H1 (cell line): ENCODE measurements at regions not wholly inside any gene's neighbourhood (a gene's known extent, or its start where the extent isn't known, plus 50 kb on each side); places are given as distances from the start of the nearest gene placed in this dataset.

ENCODE experiments used
- CTCF ChIA-PET: fragments of 300-600 bp; sonication (Branson Sonifier 250); formaldehyde crosslinking; loops from one replicate; lab custom pipeline; 2021; ENCODE audit not compliant: partially characterized antibody; lab: Charles Lee
- POLR2A ChIA-PET: fragments of 300-600 bp; sonication (Branson Sonifier 250); formaldehyde crosslinking; loops from one replicate; lab custom pipeline; 2021; ENCODE audit warnings: inconsistent platforms; ENCODE audit not compliant: partially characterized antibody; lab: Charles Lee
- DNase-seq, 2 experiments: peaks; one replicate each; pipeline versions ENCODE4 v3.0.0 to v3.0.0-alpha.2; 2010 to 2022; ENCODE audit warnings: low spot score in 2 of 2, low read depth in 1 of 2, mixed read lengths in 1 of 2
- FAIRE-seq: peaks from 2 replicates; lab custom pipeline; 2011; peaks lifted over from hg19 to GRCh38; lab: Jason Lieb, UNC
- H2AFZ ChIP-seq: 2 replicates; pipeline ENCODE4 v1.8.1; 2012; ENCODE audit warnings: low read length, inconsistent platforms
- H2AK5ac ChIP-seq: 2 replicates; pipeline ENCODE4 v1.6.1; 2013; ENCODE audit warnings: low read depth, low read length
- H2BK120ac ChIP-seq: replicated peaks from 2 replicates; pipeline ENCODE3; 2013; ENCODE audit warnings: low read depth, low read length, inconsistent platforms
- H2BK12ac ChIP-seq: 2 replicates; pipeline ENCODE4 v1.6.1; 2013; ENCODE audit warnings: low read depth, low read length
- H2BK15ac ChIP-seq: 2 replicates; pipeline ENCODE4 v1.6.1; 2013; ENCODE audit warnings: low read length
- H2BK20ac ChIP-seq: 2 replicates; pipeline ENCODE4 v1.6.1; 2013; ENCODE audit warnings: low read length
- H2BK5ac ChIP-seq: 2 replicates; pipeline ENCODE4 v1.6.1; 2013; ENCODE audit warnings: low read depth, low read length
- H3K14ac ChIP-seq: 2 replicates; pipeline ENCODE4 v1.6.1; 2013; ENCODE audit warnings: inconsistent platforms; ENCODE audit not compliant: insufficient read length
- H3K18ac ChIP-seq: 2 replicates; pipeline ENCODE4 v1.6.1; 2013; ENCODE audit warnings: low read length; ENCODE audit errors: extremely low read depth
- H3K23ac ChIP-seq: 2 replicates; pipeline ENCODE4 v1.6.1; 2013; ENCODE audit warnings: inconsistent platforms; ENCODE audit not compliant: insufficient read length
- H3K23me2 ChIP-seq: 2 replicates; pipeline ENCODE4 v1.6.1; 2013; ENCODE audit warnings: low read depth, low read length
- H3K27ac ChIP-seq: 2 replicates; pipeline ENCODE4 v1.6.1; 2011; ENCODE audit warnings: low read depth, low read length, inconsistent platforms
- H3K27me3 ChIP-seq, 4 experiments: replicated peaks in 1 of 4; 1 replicate in 1 of 4; 2 replicates in 3 of 4; pipeline versions ENCODE4 v1.6.1 to v1.8.1; 2011 to 2013; ENCODE audit warnings: low read length in 3 of 4, mild to moderate bottlenecking in 3 of 4, inconsistent platforms in 2 of 4, mixed read lengths in 2 of 4, moderate library complexity in 1 of 4; ENCODE audit not compliant: control insufficient read depth in 3 of 4, insufficient read depth in 3 of 4; ENCODE audit errors: extremely low read depth in 1 of 4
- H3K36me3 ChIP-seq, 4 experiments: 2 replicates each; pipeline versions ENCODE4 v1.6.1 to v1.8.1; 2011 to 2013; ENCODE audit warnings: mild to moderate bottlenecking in 4 of 4, low read length in 3 of 4, moderate library complexity in 2 of 4, control low read depth in 1 of 4, inconsistent platforms in 1 of 4; ENCODE audit not compliant: insufficient read depth in 4 of 4, control insufficient read depth in 2 of 4
- H3K4ac ChIP-seq: replicated peaks from 2 replicates; pipeline ENCODE3; 2013; ENCODE audit warnings: low read length, low read depth, mixed read lengths, inconsistent platforms; ENCODE audit not compliant: insufficient read length
- H3K4me1 ChIP-seq, 4 experiments: replicated peaks in 1 of 4; 1 replicate in 1 of 4; 2 replicates in 3 of 4; pipeline versions ENCODE4 v1.6.1 to v1.8.1; 2011 to 2013; ENCODE audit warnings: low read length in 3 of 4, inconsistent platforms in 2 of 4, mixed read lengths in 1 of 4; ENCODE audit not compliant: insufficient read depth in 4 of 4, control insufficient read depth in 3 of 4
- H3K4me2 ChIP-seq, 2 experiments: 2 replicates each; pipeline versions ENCODE4 v1.6.1 to v1.8.1; 2011 to 2013; ENCODE audit warnings: low read depth in 2 of 2, low read length in 2 of 2, control low read depth in 1 of 2, inconsistent platforms in 1 of 2, mild to moderate bottlenecking in 1 of 2; ENCODE audit not compliant: insufficient read depth in 1 of 2
- H3K4me3 ChIP-seq, 4 experiments: fragments of 200-600, 300-600 bp in 1 of 4; sonication (generic), shearing (Covaris generic), sonication (Bioruptor Twin) in 1 of 4; 2 replicates each; pipeline versions ENCODE4 v1.5.1 to v1.8.1; 2011 to 2016; ENCODE audit warnings: low read length in 4 of 4, low read depth in 3 of 4, control low read depth in 2 of 4, inconsistent platforms in 2 of 4, mild to moderate bottlenecking in 2 of 4, mixed read lengths in 1 of 4, moderate library complexity in 1 of 4; ENCODE audit not compliant: insufficient read depth in 2 of 4; ENCODE audit errors: extremely low read depth in 1 of 4
- H3K56ac ChIP-seq: replicated peaks from 2 replicates; pipeline ENCODE3; 2013; ENCODE audit warnings: low read depth, mild to moderate bottlenecking, mixed read lengths, low read length, inconsistent platforms; ENCODE audit not compliant: insufficient read length
- H3K79me1 ChIP-seq: 2 replicates; pipeline ENCODE4 v1.6.1; 2013; ENCODE audit warnings: low read depth, low read length, control low read depth
- H3K79me2 ChIP-seq, 2 experiments: 2 replicates each; pipeline versions ENCODE4 v1.6.1 to v1.8.1; 2012 to 2013; ENCODE audit warnings: low read length in 2 of 2, mild to moderate bottlenecking in 2 of 2, inconsistent platforms in 1 of 2; ENCODE audit not compliant: insufficient read depth in 2 of 2, control insufficient read depth in 1 of 2
- H3K9ac ChIP-seq, 4 experiments: replicated peaks in 1 of 4; 1 replicate in 1 of 4; 2 replicates in 3 of 4; pipeline versions ENCODE4 v1.6.1 to v1.8.1; 2011 to 2013; ENCODE audit warnings: low read depth in 3 of 4, low read length in 3 of 4, control low read depth in 2 of 4, mild to moderate bottlenecking in 2 of 4, moderate library complexity in 2 of 4, inconsistent platforms in 1 of 4; ENCODE audit errors: extremely low read depth in 1 of 4
- H3K9me3 ChIP-seq, 2 experiments: 2 replicates each; pipeline versions ENCODE4 v1.6.1 to v1.8.1; 2012 to 2013; ENCODE audit warnings: mild to moderate bottlenecking in 2 of 2, moderate library complexity in 2 of 2, control low read depth in 1 of 2, inconsistent platforms in 1 of 2, low read depth in 1 of 2, low read length in 1 of 2, mixed read lengths in 1 of 2; ENCODE audit not compliant: insufficient read depth in 2 of 2
- H4K20me1 ChIP-seq, 2 experiments: replicated peaks in 1 of 2; 2 replicates each; pipeline versions ENCODE3 to v1.8.1; 2011 to 2013; ENCODE audit warnings: inconsistent platforms in 2 of 2, low read length in 2 of 2, mild to moderate bottlenecking in 1 of 2; ENCODE audit not compliant: insufficient read depth in 2 of 2, control insufficient read depth in 1 of 2
- H4K5ac ChIP-seq: 2 replicates; pipeline ENCODE4 v1.6.1; 2013; ENCODE audit warnings: low read length, low read depth, mixed read lengths, inconsistent platforms; ENCODE audit not compliant: insufficient read length
- H4K8ac ChIP-seq: 2 replicates; pipeline ENCODE4 v1.8.0; 2013; ENCODE audit warnings: mild to moderate bottlenecking, moderate library complexity, low read length, inconsistent platforms; ENCODE audit not compliant: insufficient read depth; ENCODE audit errors: extremely low read depth
- H4K91ac ChIP-seq: replicated peaks from 2 replicates; pipeline ENCODE3; 2013; ENCODE audit warnings: low read length, mixed read lengths, inconsistent platforms; ENCODE audit not compliant: insufficient read length
- ASH2L ChIP-seq: fragments of 200-600, 300-600 bp; sonication (generic); IDR thresholded peaks from one replicate; pipeline ENCODE4 v1.7.1; 2017; ENCODE audit warnings: low read length
- JUND ChIP-seq: IDR thresholded peaks from 2 replicates; pipeline ENCODE4 v1.6.1; 2011; ENCODE audit warnings: mild to moderate bottlenecking, improper control_type of control experiment, low read length
- NANOG ChIP-seq: IDR thresholded peaks from 2 replicates; pipeline ENCODE4 v1.6.1; 2011; ENCODE audit warnings: low read length, low read depth, mild to moderate bottlenecking, inconsistent platforms; ENCODE audit not compliant: insufficient read depth, poor library complexity, severe bottlenecking
- WGBS, 2 experiments: shearing (Covaris generic) in 1 of 2; methylation state at CpG; one replicate each; pipeline versions ENCODE4 v1.1.6 to v1.1.7; 2013 to 2015; ENCODE audit warnings: low lambda C conversion rate in 2 of 2, mixed read lengths in 2 of 2, inconsistent platforms in 1 of 2, low coverage in 1 of 2, missing lambda C conversion rate in 1 of 2; ENCODE audit not compliant: insufficient replicate concordance in 2 of 2, insufficient coverage in 1 of 2, insufficient read length in 1 of 2; ENCODE audit errors: extremely low coverage in 1 of 2, missing lambda C conversion rate in 1 of 2; 5-methylcytosine and 5-hydroxymethylcytosine counted together

DNA sequence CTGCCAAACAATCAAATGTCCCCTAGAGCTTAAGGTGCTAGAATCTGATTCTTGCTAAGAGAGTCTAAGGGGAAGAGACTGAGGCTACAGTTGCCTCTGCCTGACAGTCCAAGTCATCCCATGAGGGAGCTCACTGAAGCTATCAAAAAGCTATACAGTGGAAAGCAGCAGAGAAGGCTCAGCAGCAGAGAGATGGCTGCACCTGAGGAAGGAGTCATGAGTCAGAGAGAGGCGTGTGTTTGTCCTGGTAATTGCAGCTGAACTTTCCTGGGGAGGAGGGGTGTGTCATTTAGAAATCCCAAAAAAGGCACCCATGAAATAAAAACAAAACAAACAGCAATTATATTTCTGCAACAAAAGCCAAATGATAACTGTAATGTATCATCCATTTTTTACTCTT is 305.2 kb upstream of the UBE2E3 start:
- Histone ChIP-seq H3K4me3 (no peak overlapping the region), H3K9me3 (no peaks in the 10 kb centered on the region), H2BK120ac (no peak overlapping the region), H3K4ac (no peak overlapping the region), H3K27ac (no peak overlapping the region), H3K18ac (no peak overlapping the region), H4K20me1 (no peaks in the 10 kb centered on the region), H3K36me3 (no peaks in the 10 kb centered on the region), H2AFZ (0 out of 2 replicates have a peak overlapping the region, but pooled peaks have one; percentile 38), H2AK5ac (no peak overlapping the region), H3K9ac (no peak overlapping the region), H3K4me1 (peaks cover 0 to 6% (median 2%) of the 10 kb centered on the region in 4 experiments; a peak in 2 of 7 replicates), H3K23ac (no peak overlapping the region), H4K91ac (no peak overlapping the region), H3K79me2 (no peaks in the 10 kb centered on the region), H3K14ac (no peak overlapping the region), H2BK20ac (no peak overlapping the region), H3K27me3 (no peaks in the 10 kb centered on the region), H3K23me2 (no peaks in the 10 kb centered on the region), H2BK5ac (no peak overlapping the region), H4K5ac (no peak overlapping the region), H3K56ac (no peak overlapping the region), H2BK12ac (no peak overlapping the region), H4K8ac (no peak overlapping the region), H3K4me2 (no peak overlapping the region), H2BK15ac (no peak overlapping the region), H3K79me1 (no peaks in the 10 kb centered on the region)
- WGBS, 2 experiments = 23% methylated on average over 1 of the region's 1 CpG; no CpG with 5 or more reads in 1 of the 2 experiments
- TF ChIP-seq ASH2L (no peak), NANOG (no peak), JUND (no peak)
- FAIRE-seq (no peak), DNase-seq (no peak)
- CTCF ChIA-PET = no interaction called here
- POLR2A ChIA-PET = no interaction called here
